GM10248 (cell line): ENCODE measurements at regions not wholly inside any gene's neighbourhood (a gene's known extent, or its start where the extent isn't known, plus 50 kb on each side); places are given as distances from the start of the nearest gene placed in this dataset.

Source experiments
- CTCF ChIA-PET: fragments of 300-600 bp; sonication (Branson Sonifier 250); formaldehyde crosslinking; extraction: SDS; loops from one replicate; lab custom pipeline; 2021; ENCODE audit warnings: antibody characterized with exemption; lab: Yijun Ruan, JAX
- POLR2A ChIA-PET: fragments of 350-650 bp; sonication (Branson Sonifier 250); formaldehyde crosslinking; extraction: SDS; loops from one replicate; lab custom pipeline; 2020; ENCODE audit warnings: antibody characterized with exemption; lab: Yijun Ruan, JAX
- DNase-seq: peaks from one replicate; pipeline ENCODE4 v3.0.0; 2012; ENCODE audit errors: extremely low spot score
- TF ChIP-seq, protein P1 (sequence below): IDR thresholded peaks from 2 replicates; pipeline ENCODE4 v1.5.1; 2012; ENCODE audit warnings: mild to moderate bottlenecking, low read depth; ENCODE audit errors: extremely low read depth, missing control alignments, control extremely low read depth

DNA sequence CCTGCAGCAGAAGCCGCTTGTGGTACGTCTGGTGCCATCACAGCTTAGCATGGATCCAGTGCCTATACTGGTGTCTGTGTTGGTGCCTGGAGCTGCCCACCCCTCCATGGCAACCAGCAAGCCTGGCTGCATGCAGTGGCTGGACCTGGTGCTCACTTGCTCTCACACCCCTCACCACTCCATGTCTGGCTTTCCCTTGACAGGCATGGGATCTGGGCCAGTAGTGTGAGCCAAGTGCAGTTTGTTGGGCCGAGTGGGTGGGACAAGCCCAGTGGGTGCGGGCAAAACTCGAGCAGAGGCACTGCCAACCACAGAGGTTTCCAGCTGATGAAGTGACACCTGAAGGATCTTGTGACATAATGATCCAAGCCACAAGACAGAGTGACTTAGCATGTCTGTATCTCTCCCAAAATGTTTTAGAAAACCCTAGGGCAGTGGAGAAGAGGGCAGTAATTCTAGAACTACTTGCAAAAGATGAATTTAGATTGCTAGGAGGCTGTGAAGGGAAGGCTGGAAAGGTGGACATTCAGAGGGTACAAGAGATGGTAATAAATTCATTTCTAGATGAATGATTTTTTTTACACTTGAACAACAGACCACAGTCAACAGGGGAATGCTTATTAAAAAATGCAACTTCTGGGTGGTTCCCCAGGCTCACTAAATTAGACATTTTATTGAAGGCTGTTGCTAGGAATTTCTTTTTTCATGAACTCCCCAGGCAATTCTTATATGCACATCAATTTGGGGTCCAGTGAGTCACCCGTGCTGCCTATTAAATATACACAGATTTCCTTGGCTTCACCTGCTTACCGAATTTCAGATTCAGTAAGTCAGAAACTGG, 660.3 kb downstream of the TLR4 start:
- TF ChIP-seq, protein P1, sequence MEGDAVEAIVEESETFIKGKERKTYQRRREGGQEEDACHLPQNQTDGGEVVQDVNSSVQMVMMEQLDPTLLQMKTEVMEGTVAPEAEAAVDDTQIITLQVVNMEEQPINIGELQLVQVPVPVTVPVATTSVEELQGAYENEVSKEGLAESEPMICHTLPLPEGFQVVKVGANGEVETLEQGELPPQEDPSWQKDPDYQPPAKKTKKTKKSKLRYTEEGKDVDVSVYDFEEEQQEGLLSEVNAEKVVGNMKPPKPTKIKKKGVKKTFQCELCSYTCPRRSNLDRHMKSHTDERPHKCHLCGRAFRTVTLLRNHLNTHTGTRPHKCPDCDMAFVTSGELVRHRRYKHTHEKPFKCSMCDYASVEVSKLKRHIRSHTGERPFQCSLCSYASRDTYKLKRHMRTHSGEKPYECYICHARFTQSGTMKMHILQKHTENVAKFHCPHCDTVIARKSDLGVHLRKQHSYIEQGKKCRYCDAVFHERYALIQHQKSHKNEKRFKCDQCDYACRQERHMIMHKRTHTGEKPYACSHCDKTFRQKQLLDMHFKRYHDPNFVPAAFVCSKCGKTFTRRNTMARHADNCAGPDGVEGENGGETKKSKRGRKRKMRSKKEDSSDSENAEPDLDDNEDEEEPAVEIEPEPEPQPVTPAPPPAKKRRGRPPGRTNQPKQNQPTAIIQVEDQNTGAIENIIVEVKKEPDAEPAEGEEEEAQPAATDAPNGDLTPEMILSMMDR: no peak
- ChIA-PET CTCF (no interaction called here), POLR2A (no interaction called here)
- no peak for DNase-seq

DNA sequence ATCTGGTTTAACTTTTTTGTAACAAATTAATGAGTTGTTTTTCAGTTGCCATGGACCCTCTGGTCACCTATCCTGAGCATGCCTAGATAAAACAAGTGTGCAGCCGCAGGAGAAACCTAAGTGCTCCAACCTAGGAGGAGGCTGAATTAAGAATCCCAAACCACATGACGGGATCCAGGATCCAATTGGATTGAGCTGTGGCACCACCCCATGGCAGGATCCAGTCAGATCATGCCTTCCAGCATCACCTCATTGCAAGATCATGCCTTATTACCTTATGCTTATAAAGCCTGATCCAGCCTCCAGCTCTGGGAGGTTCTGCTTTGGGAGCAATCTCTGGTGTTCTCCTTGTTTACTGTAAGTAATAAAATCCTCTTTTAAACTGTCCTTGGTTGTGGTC, 662.0 kb downstream of the TLR4 start:
- CTCF ChIA-PET: interaction anchor here (0.9 to 1.2 kb wide), 3 partner anchors 10 to 26 kb away, joined by 3 to 4 read pairs (median 3); no protein-coding TSS in a partner anchor
- no peak for DNase-seq
- TF ChIP-seq, protein P1: no peak
- POLR2A ChIA-PET: interaction anchor here (0.6 kb wide), 1 partner anchor 949 kb away, joined by 3 read pairs; no protein-coding TSS in a partner anchor

DNA sequence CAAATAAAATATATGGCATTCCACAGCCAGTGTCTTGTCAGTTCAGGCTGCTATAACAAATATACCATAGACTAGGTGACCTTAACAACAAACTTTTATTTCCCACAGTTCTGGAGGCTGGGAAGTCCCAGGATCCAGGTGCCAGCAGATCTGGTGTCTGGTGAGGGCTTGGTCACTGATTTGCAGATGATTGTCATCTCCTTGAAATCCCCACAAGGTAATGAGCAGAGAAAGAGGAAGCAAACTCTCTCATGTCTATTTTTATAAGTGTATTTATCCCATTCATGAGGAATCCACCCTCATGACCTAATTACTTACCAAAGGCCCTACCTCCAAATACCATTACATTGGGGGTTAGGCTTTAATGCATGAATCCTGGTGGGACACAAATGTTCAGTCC, 663.2 kb downstream of the TLR4 start:
- ChIA-PET CTCF (no interaction called here), POLR2A (no interaction called here)
- DNase-seq: no peak
- TF ChIP-seq, protein P1: no peak

DNA sequence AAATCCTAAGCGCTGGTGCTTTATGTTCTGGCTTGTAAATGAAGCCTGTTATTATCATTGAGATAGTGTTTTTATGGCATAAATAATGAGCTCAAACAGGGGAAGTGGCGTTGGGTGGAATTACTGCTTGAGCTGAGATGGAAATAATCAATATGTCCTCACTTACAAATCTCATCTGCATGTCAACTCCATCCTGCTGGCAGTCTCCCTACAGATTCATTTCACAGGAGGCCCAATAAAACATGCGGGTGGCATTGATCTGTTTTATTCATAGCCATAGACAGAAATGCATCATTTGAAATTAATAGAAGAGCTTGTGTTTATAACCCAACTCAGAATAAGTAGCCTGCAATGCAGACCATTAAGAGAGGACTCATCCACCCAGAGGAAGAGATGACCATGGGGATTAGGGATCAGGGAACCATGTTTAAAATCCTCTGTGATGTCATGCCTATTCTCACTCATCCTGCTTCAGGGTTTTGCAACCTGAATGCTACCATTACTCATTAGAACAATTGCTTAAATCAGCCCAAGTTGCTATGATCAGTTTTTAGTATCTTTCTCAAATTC, 680.4 kb downstream of the TLR4 start:
- ChIA-PET CTCF (interaction anchor here (0.8 to 1.5 kb wide), 3 partner anchors 9 to 72 kb away, joined by 4 to 6 read pairs (median 5); no protein-coding TSS in a partner anchor), POLR2A (no interaction called here)
- TF ChIP-seq, protein P1: no peak
- DNase-seq: no peak

DNA sequence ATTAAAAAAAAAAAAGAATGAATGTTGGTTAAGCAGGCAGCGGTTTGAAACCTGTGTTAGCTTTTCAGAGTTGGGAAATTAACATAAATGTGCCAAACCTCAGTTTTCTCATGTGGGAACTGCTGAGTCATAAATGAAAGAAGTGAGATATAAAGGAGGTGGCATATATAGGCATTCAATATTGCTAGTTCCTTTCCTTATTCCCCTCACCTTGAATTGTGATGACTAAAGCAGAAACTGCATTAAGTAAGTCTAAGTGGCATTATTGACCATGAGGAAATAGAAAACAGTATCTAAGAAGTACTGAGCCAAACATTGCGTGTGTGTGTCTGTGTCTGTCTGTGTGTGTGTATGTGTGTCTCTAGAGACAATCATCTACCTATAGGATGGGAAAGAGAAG, 691.2 kb downstream of the TLR4 start:
- ChIA-PET CTCF (no interaction called here), POLR2A (no interaction called here)
- DNase-seq: no peak
- TF ChIP-seq, protein P1: no peak

DNA sequence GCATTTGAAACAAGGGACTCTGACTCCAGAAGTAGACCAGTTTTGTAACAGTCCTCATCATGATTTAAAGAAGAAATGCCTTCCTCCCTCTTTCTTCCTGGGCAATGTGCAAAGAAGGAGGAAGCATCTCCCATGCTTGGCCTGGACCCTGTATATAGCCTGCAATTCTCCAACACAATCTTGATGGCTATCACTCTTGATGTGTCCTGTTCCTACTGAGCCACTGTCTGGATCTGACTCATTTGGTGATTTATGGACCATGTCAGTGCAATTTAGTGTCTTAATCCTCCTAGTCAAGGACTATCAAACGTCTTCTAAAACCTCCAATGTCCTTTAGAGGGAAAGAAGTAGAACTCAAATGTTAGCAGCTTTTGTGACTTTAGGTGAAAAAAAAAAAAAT, 697.3 kb downstream of the TLR4 start:
- DNase-seq: no peak
- POLR2A ChIA-PET: no interaction called here
- CTCF ChIA-PET: no interaction called here
- TF ChIP-seq, protein P1: no peak
